Lower leg skin (tissue), 4 donors: ENCODE measurements at regions not wholly inside any gene's neighbourhood (a gene's known extent, or its start where the extent isn't known, plus 50 kb on each side); places are given as distances from the start of the nearest gene placed in this dataset.
"Not testable (repeated sequence)": the region's sequence is repeated elsewhere in the genome, so short reads cannot be mapped to it uniquely, and the experiment has no call there.

Experiments
- DNase-seq, 2 donors: peaks; one replicate each; pipeline ENCODE4 v3.0.0-alpha.2; 2019; ENCODE audit warnings: low spot score in 2 of 2
- H3K4me3 ChIP-seq: fragments of 200-600 bp; sonication (generic); 2 replicates; pipeline ENCODE4 v1.5.1; 2017; ENCODE audit warnings: mild to moderate bottlenecking, low read depth; ENCODE audit not compliant: poor library complexity, severe bottlenecking
- POLR2A ChIP-seq, 2 donors: fragments of 450-650 bp; IDR thresholded peaks; one replicate each; pipeline ENCODE4 v1.6.1; 2016 to 2017; ENCODE audit warnings: antibody characterized with exemption in 2 of 2, mild to moderate bottlenecking in 1 of 2, moderate library complexity in 1 of 2
- whole genome bisulfite sequencing, 2 donors: methylation state at CpG; one replicate each; pipeline ENCODE4 v1.1.5; 2018; 5-methylcytosine and 5-hydroxymethylcytosine counted together
- intact Hi-C: fragments of 100-400 bp; cut with DNase I; formaldehyde crosslinking; loops from one replicate; pipeline ENCODE4 v1.15.0; 2023; ENCODE audit warnings: low total_unique reads
- TF ChIP-seq, protein P1 (sequence below), 3 donors: fragments of 450-650 bp; IDR thresholded peaks; one replicate each; pipeline ENCODE4 v1.5.1; 2016; ENCODE audit warnings: antibody characterized with exemption in 3 of 3, mild to moderate bottlenecking in 3 of 3, moderate library complexity in 2 of 3

DNA sequence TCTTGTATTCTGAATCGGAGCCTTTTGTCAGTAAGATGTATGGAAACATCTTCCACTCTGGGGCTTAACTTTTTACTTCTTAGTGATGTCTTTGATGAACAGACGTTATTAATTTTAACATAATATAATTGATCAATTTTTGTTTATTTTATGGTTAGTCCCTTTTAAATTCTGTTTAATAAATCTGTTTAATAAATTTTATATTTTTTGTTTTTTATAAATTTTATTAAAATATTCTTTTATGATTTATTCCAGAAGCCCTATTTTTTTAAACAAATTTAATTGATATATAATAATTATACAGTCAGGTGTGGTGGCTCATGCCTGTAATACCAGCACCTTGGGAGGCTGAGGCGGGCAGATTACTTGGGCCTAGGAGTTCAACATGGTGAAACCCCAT is 235.1 kb downstream of the AEBP2 start:
- TF ChIP-seq, protein P1, sequence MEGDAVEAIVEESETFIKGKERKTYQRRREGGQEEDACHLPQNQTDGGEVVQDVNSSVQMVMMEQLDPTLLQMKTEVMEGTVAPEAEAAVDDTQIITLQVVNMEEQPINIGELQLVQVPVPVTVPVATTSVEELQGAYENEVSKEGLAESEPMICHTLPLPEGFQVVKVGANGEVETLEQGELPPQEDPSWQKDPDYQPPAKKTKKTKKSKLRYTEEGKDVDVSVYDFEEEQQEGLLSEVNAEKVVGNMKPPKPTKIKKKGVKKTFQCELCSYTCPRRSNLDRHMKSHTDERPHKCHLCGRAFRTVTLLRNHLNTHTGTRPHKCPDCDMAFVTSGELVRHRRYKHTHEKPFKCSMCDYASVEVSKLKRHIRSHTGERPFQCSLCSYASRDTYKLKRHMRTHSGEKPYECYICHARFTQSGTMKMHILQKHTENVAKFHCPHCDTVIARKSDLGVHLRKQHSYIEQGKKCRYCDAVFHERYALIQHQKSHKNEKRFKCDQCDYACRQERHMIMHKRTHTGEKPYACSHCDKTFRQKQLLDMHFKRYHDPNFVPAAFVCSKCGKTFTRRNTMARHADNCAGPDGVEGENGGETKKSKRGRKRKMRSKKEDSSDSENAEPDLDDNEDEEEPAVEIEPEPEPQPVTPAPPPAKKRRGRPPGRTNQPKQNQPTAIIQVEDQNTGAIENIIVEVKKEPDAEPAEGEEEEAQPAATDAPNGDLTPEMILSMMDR (IDR thresholded peaks at IDR 0.05): no peak
- no peak for TF ChIP-seq POLR2A (IDR thresholded peaks at IDR 0.05)
- DNase-seq: no peak
- H3K4me3 ChIP-seq: no peak overlapping the region
- intact Hi-C loops: no loop called here
- WGBS, 2 donors: 59 to 73% methylated on average over 3 of the region's 3 CpGs

DNA sequence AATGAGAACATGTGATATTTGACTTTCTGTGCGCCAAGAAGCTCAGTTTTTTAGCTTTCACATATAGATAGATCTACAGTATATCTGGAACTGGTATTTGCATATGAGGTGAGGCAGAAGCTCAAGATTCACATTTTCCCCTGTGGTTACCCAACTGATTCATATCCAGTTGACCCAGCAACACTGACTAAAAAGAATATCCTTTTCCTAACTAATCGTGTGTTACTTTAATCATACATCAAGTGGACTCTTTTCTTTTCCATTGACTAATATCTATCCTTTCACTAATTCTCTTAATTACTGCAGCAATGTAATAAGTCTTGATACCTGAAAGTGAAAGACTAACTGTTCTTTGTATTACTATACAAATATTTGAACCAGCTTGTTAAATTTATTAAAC is 236.1 kb downstream of the AEBP2 start:
- DNase-seq: no peak
- TF ChIP-seq POLR2A (IDR thresholded peaks at IDR 0.05): no peak
- TF ChIP-seq, protein P1 (IDR thresholded peaks at IDR 0.05): no peak
- 89 to 98% methylated on average over 2 of the region's 2 CpGs for WGBS, 2 donors
- intact Hi-C loops: no loop called here
- no peak overlapping the region for H3K4me3 ChIP-seq

DNA sequence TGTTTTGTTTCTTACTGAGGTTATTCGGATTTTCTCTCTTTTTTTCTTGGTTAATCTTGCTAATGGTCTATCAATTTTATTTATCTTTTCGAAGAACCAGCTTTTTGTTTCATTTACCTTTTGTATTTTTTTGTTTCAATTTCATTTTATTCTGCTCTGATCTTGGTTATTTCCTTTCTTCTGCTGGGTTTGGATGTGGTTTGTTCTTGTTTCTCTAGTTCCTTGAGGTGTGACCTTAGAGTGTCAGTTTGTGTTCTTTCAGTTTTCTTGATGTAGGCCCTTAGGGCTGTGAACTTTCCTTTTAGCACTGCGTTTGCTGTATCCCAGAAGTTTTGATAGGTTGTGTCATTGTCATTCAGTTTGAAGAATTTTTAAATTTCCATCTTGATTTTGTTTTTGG is 239.2 kb downstream of the AEBP2 start:
- H3K4me3 ChIP-seq, intact Hi-C loops, DNase-seq: not testable (repeated sequence)
- WGBS, 2 donors: 86 to 89% methylated on average over 3 of the region's 3 CpGs

DNA sequence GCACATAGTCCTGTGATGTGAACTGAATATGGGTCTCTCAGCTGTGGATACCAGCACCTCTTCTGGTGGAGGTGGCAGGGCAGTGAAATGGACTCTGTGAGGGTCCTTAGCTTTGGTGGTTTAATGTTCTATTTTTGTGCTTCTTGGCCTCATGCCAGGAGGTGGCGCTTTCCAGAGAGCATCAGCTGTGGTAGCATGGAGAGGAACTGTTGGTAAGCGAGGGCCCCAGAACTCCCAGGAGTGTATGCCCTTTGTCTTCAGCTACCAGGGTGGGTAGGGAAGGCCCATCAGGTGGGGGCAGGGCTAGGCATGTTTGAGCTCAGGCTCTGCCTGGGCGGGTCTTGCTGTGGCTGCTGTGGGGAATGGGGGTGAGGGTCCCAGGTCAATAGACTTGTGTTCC is 241.7 kb downstream of the AEBP2 start:
- WGBS, 2 donors: 76 to 100% methylated on average over 2 of the region's 3 CpGs
- intact Hi-C loops: no loop called here
- no peak for DNase-seq
- no peak for TF ChIP-seq POLR2A (IDR thresholded peaks at IDR 0.05)
- no peak overlapping the region for H3K4me3 ChIP-seq

DNA sequence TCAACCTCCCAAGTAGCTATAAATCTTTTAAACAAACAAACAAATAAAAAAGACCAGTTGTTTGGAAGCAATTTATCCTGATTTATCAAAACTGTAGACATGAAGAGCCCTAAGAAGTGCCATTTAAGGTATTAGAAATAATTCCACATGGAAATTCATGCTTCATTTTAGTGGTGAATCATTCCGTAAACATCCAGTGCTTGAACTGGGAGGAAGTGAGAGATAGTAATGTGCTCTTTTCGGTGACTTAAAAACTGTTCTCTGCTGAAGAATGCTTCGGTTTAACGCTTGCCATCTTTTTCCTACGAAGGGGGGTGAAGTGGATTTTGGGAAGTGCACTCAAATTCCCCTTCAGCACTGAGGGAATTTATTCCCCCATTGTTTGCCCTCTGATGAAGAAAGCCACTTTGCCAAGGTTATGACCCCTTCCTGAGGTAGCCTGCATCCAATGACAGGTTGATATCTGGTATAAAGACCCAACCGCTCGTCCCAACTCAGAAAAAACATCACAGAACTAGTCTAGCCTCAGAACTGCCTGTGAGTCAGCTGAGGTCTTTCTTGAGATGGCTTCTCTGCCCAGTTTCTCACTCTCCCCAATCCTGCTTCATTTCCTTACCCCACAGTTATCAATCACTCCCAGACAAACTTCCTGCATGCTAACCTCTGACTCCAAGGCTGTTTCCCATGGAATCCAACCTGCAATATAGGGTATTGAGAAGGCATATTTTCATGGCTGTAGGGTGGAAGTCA is 244.1 kb downstream of the AEBP2 start:
- no peak overlapping the region for H3K4me3 ChIP-seq
- intact Hi-C loops: no loop called here
- 84% methylated on average over 7 of the region's 7 CpGs for WGBS, 2 donors
- TF ChIP-seq, protein P1 (IDR thresholded peaks at IDR 0.05): no peak
- no peak for TF ChIP-seq POLR2A (IDR thresholded peaks at IDR 0.05)
- no peak for DNase-seq

DNA sequence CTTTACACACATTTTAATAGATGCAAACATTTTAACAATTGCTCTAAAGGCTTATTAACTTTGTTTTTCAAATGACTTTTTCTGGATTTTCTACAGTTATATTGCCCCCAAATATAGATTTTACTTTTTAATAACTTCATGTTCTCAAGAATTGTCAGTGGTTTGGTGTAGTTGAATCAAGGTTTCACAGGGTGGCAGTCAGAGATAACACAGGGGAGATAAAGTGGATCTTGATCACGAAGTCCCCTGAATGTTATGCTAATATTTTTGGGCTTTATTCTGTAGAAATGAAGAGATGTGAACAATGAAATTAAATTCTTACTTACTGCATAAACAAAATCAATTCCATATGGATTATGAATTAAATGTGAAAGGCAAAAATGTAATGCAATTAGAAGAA is 248.1 kb downstream of the AEBP2 start:
- no peak for TF ChIP-seq POLR2A (IDR thresholded peaks at IDR 0.05)
- TF ChIP-seq, protein P1 (IDR thresholded peaks at IDR 0.05): no peak
- intact Hi-C loops: no loop called here
- 77% methylated on average over 1 of the region's 1 CpG for WGBS, 2 donors
- no peak overlapping the region for H3K4me3 ChIP-seq
- DNase-seq: no peak

DNA sequence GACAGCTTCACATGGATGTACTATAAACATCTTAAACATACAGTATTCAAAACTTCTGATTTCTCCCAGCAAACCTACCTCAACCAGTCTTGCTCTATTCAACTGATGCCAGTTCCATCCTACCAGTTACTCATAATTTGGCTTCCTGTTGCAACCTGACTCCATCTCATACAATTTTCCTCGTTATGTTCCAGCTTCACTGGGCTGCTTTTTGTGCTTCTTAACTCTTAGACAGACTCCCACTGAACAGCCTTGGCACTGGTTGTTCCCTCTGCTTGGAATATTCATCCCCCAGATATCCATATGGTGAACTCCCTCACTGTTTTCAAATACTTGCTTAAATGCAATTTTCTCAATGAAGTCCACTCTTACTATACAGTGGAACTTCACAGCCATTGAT is 249.2 kb downstream of the AEBP2 start:
- no peak overlapping the region for H3K4me3 ChIP-seq
- 35 to 40% methylated on average over 1 of the region's 1 CpG for WGBS, 2 donors
- intact Hi-C loops: no loop called here
- DNase-seq: no peak
- no peak for TF ChIP-seq POLR2A (IDR thresholded peaks at IDR 0.05)
- TF ChIP-seq, protein P1 (IDR thresholded peaks at IDR 0.05): no peak
